NCI-H2196 treated with DMSO at 0.1 percent for 48 hours (cell line): ENCODE measurements at regions not wholly inside any gene's neighbourhood (a gene's known extent, or its start where the extent isn't known, plus 50 kb on each side); places are given as distances from the start of the nearest gene placed in this dataset.
A peak's percentile ranks its signal among the peaks of the same experiment; 100 is the strongest.
"Not testable (repeated sequence)": the region's sequence is repeated elsewhere in the genome, so short reads cannot be mapped to it uniquely, and the experiment has no call there.

ENCODE experiments used
- DNase-seq: peaks from one replicate; lab custom pipeline; 2025; ENCODE audit not compliant: unreplicated experiment; lab: John Stamatoyannopoulos, UW

DNA sequence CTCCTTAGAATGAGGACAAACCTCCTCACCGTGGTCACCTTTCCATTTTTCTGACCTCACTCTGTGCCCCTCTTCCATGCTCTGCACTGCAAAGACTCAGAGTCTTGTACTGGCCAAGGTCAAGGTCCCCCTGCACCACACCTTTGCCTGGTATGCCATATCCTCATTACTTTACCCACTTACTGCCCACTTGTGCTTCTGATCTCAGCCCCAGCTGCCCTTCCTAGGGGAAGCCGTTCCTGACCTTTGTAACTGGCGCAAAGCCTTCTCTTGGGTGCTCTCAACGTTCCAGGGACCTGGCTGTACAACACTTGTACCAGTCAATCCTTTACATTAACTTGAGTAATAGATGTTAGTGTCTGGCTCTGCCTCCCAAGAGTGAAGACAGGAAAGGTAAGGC lies 256.0 kb downstream of the SV2B start:
- no peak for DNase-seq

- no peak for DNase-seq
Observed at GRCh38 chr15:91357011-91357410, 257.0 kb downstream of the SV2B start.

DNA sequence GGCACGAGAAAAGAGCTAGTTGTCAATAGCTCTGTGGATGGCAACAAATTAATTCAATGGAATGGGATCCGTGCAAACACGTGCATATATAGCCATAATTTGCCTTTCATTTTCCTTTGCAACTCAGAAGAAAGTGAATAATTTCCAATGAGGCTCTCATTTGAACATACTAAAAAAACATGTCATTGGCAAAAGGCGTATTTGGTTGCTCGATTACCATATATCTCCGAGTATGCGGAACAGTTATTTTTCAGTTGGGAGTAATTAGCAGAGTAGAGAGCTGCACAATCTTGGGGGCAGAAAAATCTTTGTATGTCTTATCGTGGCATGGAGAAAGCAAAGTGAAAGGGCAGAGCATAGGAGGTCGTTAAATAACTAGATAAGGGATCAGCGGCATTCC lies 257.4 kb downstream of the SV2B start:
- no peak for DNase-seq

GRCh38 chr15:91358405-91358804 lies 258.3 kb downstream of the SV2B start:
- DNase-seq = no peak

DNA sequence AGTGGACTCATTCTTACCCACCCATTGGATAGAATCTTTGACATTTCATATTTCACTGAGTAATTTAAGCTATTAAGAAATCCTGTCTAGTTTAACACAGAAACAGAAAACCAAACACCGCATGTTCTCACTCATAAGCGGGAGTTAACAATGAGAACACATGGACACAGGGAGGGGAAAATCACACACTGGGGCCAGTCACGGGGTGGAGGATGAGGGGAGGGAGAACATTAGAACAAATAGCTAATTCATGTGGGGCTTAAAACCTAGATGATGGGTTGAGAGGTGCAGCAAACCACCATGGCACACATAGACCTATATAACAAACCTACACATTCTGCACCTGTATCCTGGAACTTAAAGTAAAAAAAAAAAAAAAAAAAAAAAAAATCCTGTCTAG lies 261.6 kb downstream of the SV2B start:
- DNase-seq = not testable (repeated sequence)

- DNase-seq = no peak
Observed at GRCh38 chr15:91366111-91366510, 266.1 kb downstream of the SV2B start.

- DNase-seq = no peak
Observed at GRCh38 chr15:91368611-91369010, 268.6 kb downstream of the SV2B start.

DNA sequence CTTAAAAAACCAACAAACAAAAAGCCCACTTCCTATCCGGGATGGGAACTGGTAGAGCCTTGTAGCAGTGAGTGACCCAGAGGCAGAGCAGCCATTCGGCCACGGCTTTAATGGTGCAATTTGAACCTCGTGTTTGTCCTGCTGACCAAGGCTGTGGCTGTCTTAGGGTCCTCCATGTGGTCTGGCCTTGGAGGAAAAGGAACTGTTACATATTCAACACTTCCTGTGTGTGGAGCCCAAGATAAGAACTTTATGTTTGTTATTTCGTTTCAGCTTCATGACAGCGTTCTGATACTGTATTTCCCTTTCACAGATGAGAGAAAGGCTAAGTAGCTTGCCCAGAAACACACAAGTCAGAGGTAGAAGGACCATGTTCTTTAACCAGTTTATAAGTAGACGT lies 269.8 kb downstream of the SV2B start:
- DNase-seq = no peak

GRCh38 chr15:91371345-91371744 lies 271.3 kb downstream of the SV2B start:
- DNase-seq = not testable (repeated sequence)

DNA sequence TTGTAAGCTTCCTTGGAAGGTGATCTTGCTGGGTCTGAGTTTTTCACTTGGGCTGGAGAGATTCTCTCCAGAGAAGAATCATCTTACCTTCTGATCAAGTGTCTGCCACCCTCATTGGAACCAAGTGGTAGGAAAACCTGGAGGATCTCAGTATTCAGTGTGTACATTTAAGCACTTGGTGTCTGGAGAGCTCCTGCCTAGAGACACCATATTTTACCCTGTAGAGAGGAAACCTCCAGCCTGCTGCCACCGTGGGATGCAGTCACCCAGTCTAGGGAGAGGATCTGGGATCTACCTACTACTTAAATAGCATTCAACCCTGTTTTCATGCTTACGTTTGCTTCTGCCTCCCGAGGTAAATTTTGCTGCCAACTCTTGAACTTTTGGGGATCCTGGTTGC lies 274.3 kb downstream of the SV2B start:
- no peak for DNase-seq

DNA sequence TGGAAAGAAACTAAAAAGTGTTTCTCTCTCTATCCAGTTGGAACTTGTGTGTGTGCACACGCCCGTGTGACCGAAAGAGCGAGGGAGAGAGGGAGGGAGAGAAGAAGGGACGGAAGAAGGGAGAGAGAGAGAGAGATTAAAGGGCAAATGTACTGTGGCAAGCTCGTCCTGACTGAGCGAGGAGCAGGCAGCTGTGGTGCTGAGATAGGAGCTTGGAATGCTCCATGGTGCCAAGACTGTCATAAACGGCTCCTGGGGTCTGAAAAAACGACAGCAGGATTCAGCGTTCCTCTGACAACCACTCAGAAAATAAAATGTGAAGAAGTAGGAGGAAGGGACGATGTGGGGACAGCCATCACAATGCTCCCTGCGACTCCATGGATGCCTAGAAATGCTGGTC lies 276.0 kb downstream of the SV2B start:
- DNase-seq = no peak

GRCh38 chr15:91380114-91380513 lies 280.1 kb downstream of the SV2B start:
- no peak for DNase-seq

GRCh38 chr15:91383532-91383931 lies 283.5 kb downstream of the SV2B start:
- DNase-seq = no peak

DNA sequence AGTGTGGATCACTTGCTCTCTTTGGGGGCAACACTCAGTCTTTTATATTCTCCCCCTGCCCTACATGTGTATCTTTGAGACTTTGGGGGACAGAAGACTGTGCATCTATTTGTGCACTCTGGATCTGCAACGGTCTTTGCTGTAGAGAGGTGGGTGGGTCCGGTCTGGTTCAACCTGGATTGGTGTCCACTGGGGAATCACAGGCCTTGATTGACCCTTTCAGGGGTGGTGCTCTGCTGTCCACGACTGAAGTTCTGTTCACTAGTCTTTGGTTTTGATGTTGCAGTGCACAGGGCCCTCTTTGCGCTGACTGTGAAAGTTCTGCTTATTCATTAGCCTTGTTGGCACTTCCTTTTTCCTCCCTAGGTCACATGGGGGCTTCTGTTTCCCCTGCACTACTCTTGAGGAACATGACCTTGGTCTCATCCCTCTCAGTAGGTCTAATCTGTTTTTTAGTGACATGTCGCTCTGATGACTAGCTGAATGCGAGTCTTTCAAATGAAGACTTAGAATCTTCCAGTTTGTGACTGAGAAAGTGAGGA lies 284.2 kb downstream of the SV2B start:
- no peak for DNase-seq

DNA sequence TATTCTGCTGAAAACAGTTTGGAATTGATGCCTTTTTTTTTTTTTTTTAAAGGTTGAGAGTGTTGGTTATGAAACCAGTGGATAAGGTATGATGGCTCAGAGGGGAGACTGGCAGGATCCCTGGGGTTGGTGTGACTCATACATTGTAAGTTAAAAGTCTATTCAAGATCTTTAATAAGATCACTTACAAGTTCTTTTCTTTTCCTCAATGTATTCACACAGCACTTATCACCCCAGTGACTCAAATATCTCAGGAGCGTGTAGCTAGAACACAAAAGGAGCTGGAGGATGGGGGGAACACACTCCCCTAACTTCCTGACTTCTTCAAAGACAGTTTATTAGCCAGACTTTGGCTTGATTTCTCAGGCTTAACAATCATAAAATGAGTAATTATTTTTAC lies 285.3 kb downstream of the SV2B start:
- DNase-seq = no peak

DNA sequence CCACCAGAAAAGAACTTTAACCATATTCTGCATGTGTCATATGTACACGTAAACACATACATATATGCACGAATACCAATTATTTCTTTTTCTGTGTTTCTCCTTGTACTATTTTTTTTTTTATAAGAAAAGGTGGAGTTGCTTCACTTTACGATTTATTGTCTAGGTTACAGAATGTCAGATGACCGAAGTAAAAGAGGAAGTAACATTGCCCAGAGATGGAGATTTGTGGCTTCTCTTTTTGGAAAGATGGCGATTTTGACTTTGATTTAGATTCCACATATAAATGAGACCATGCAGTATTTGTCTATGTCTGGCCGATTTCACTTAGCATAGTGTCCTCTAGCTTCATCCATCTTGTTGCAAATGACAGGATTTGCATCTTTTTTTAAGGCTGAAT lies 293.1 kb downstream of the SV2B start:
- DNase-seq = no peak

DNA sequence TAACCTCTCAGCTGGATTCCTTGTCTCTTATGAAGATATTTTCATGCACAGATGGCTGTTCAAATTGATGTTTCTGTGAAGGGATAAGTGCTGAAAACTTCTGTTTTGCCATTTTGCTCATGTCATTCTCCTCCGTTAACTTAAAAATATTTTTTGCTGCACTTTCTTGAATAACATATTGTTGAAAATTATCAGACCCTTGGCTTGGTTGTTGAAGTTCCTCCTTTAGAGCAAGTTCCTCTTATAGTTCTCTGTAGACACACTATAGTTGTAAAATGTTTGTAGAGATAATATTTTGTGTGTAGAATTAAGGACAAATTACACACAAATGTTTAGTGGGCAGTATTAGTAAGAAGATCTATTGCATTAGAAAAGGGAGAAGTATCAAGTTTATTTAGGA lies 300.4 kb downstream of the SV2B start:
- DNase-seq = no peak

GRCh38 chr15:91407269-91407889 lies 307.3 kb downstream of the SV2B start:
- peak; percentile 38 for DNase-seq

GRCh38 chr15:91408476-91409076 lies 308.5 kb downstream of the SV2B start:
- no peak for DNase-seq

- no peak for DNase-seq
Observed at GRCh38 chr15:91409387-91409786, 309.3 kb downstream of the SV2B start.

DNA sequence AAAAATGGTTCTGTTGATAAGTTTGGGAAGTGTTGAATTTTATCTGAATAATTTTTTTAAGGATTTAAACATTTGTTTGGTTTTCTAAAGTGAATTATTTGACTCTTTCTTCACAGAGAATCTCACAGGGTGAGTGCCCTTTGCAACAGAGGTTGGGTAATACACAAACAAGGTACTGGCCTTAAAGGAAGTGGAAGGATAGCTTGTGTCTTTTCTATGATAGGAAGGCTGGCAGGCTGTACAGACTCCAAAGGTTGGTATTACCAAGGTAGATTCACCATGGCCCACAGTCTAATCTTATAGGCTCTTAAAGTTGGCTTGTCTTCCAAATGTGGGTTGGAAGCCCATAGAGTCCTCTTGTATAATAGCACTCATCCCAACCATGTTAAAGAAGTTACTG lies 311.5 kb downstream of the SV2B start:
- no peak for DNase-seq

- DNase-seq = no peak
Observed at GRCh38 chr15:91412138-91412928, 312.3 kb downstream of the SV2B start.
